RKO (cell line): ENCODE measurements at regions not wholly inside any gene's neighbourhood (a gene's known extent, or its start where the extent isn't known, plus 50 kb on each side); places are given as distances from the start of the nearest gene placed in this dataset.

ENCODE experiments used
- DNase-seq: peaks from one replicate; pipeline ENCODE4 v3.0.0-alpha.2; 2016; ENCODE audit warnings: low spot score

- DNase-seq = no peak
These were observed 344.5 kb upstream of the PCDH20 start for GRCh38 chr13:61760102-61760501.

GRCh38 chr13:61756031-61756430 is 340.4 kb upstream of the PCDH20 start:
- no peak for DNase-seq

DNA sequence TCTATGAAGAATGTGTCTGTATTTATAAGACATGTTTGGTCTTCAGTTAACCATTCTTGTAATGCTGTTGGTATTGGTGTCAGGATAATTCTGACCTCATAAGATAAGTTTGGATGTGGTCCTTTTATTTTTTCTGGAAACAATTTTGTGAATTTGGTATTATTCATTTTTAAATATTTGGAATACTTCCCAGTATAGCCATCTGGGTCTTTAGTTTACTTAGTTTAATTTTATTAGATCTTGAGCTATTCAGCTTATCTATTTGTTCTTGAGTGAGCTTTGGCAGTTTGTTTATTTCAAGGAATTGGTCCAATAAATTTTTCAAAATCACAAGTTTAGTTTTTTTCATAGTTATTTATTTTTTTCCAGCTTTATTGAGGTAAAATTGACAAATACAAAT is 335.4 kb upstream of the PCDH20 start:
- no peak for DNase-seq

DNA sequence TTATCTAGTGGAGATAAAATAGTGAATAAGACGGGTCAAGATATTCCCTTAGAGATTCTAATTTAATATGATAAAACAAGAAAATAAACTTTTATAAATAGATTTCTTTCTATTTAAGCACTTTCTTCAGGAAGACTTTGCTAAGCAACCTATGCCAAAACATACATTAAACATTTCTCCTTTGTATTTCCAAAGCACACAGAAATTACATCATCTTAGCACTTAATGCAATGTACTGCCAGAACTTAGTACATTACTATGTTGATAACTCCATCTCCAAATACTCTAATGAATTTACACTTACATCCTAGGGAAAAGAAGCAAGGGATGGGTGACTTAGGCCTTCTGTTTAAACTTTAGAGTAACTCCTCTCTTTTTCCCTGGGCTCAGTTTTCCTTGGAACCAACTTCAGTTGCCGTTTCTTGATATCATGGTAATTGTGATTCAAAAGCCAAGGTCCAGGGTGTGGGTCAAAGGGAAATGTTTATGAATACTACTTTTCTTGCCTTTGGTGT is 322.6 kb upstream of the PCDH20 start:
- no peak for DNase-seq

DNA sequence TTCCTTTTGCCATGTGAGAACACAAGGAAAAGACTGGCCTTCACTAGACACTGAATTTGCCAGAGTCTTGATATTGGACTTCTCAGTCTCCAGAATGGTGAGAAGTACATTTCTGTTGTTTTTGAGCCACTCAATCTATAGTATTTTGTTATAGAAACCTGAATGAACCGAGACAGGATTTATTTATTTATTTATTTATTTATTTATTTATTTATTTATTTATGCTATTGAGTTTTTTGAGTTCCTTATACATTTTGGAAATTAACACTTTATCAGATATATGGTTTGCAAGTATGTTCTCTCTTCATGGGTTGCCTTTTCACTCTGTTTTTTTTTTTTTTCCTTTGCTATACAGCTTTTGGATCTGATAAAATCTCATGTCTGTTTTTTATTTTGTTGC is 319.0 kb upstream of the PCDH20 start:
- DNase-seq = no peak

DNA sequence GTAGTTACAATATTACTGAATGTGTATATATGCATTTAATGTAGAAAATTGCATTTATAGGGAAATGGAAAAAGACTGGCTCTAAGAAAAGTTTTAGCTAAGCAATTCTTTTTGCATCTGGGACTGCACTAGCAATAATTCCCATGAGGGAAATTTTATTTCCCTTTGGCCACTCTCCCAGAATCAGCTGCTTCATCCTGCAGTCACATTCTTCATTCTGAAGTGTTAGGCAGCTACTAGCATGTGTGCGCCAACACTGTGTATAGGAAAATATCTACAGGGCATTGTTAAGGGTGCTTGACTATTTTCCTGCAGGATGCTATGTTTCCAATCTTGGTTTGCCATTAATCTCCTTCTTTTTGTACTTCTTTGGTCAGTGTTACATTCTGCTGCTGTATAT is 312.8 kb upstream of the PCDH20 start:
- no peak for DNase-seq

- DNase-seq = no peak
These were observed 312.1 kb upstream of the PCDH20 start for GRCh38 chr13:61727767-61728166.

DNA sequence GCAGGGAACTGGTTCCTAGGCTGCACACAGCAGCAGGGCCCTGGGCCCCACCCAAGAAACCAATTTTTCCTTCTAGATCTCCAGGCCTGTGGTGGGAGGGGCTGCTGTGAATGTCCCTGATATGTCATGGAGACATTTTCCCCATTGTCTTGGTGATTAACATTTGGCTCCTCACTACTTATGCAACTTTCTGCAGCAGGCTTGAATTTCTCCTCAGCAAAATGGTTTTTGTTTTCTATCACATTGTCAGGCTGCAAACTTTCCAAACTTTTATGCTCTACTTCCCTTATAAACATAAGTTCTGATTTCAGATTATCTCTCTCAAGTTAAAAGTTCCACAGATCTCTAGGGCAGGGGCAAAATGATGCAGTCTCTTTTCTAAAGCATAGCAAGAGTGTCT is 310.2 kb upstream of the PCDH20 start:
- no peak for DNase-seq

- no peak for DNase-seq
These were observed 306.5 kb upstream of the PCDH20 start for GRCh38 chr13:61722119-61722518.

- no peak for DNase-seq
These were observed 297.0 kb upstream of the PCDH20 start for GRCh38 chr13:61712621-61713020.

- DNase-seq = no peak
These were observed 293.6 kb upstream of the PCDH20 start for GRCh38 chr13:61709258-61709657.

DNA sequence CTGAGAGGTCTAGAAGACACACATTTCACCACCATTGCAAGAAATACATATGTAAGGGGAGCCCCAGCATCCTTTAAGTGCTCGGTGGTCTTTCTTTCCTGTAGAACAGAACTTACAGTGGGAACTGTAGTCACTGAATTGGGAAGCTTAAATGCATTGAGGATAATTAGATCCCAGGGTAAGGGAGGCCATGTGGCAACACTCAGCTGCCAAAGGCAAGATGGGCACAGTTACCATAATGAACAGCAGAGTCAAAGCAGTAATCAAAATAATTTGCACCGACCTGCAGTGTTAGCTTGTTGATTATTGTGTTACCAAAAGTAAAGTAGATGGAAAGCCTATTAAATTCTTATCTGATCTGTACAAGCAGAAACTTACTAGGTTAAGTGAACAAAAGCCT is 291.2 kb upstream of the PCDH20 start:
- DNase-seq = no peak

DNA sequence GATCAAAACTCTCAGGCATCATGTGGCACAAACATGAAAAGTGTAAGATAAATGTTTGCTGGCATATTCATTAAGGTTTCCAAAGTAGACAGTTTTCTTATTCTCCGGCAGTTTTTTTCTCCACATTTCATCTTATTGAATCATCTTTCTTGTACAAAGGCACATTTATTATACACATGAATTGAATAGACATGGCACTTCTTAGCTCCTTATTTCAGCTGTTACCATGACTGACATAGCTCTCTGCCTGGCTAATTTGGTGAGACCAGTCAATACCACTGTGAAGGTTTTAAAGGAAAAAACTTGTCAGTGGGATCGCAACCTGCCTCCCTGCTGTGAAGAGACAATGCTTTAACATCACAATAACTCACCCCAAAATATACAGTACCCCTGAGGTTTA is 285.0 kb upstream of the PCDH20 start:
- no peak for DNase-seq

DNA sequence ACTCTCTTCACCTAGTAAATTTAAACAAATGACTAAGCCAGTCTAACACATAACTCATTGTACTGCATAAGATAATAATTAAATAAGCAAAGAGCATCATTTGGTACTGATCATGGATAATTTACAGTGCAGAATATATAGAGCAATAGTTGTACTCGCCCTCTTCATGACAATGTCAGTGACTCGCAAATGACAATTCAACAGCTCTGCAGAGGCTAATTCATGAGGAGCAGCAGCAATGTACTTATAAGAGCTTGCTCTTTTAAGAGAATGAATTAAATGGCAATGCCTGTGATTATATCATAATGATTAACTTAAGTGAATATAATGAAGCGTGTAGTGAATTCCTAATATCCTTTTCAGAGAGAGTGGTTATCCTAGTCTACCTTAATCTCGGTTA is 284.5 kb upstream of the PCDH20 start:
- DNase-seq = no peak

DNA sequence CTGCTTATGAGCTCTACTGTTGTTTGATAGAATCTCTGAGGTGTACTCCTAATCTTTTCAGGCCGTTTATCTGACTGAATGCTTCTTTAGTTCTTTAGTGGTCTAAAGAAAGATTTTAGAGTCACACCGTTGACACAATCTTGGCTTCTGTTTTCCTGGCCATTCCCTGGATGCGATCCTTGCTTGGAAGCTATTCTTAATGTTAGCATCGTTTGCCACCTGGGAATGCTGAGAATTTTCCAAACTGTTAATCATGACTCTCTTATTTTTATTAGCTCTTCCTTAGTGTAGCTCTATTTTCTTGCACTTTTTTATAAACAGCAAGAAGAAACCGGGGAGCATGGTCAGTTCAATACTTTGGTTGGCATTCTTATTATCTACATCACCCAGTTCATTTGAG is 281.0 kb upstream of the PCDH20 start:
- DNase-seq = no peak

- peak; percentile 69 for DNase-seq
These were observed 279.5 kb upstream of the PCDH20 start for GRCh38 chr13:61695147-61695546.

DNA sequence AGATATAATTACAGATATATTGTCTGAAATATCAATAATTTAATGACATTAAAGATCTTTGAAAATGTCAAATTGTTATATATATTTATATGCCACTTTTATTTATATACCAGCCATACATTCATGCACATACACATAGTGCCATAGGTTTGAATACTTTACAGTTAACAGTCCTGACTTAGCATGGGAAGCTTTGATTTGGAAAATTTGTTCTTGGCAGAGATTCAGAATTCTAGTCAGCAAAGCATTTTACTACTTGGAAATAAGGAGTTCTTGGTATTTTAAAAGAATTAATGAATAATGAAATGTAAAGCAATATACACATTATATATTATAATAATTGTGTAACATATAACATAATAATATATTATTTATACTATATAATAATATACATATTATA is 277.0 kb upstream of the PCDH20 start:
- DNase-seq = no peak

- DNase-seq = peak; percentile 9
These were observed 270.0 kb upstream of the PCDH20 start for GRCh38 chr13:61685682-61686012.

GRCh38 chr13:61684976-61685681 is 269.5 kb upstream of the PCDH20 start:
- no peak for DNase-seq

- DNase-seq = no peak
These were observed 257.1 kb upstream of the PCDH20 start for GRCh38 chr13:61672756-61673155.

DNA sequence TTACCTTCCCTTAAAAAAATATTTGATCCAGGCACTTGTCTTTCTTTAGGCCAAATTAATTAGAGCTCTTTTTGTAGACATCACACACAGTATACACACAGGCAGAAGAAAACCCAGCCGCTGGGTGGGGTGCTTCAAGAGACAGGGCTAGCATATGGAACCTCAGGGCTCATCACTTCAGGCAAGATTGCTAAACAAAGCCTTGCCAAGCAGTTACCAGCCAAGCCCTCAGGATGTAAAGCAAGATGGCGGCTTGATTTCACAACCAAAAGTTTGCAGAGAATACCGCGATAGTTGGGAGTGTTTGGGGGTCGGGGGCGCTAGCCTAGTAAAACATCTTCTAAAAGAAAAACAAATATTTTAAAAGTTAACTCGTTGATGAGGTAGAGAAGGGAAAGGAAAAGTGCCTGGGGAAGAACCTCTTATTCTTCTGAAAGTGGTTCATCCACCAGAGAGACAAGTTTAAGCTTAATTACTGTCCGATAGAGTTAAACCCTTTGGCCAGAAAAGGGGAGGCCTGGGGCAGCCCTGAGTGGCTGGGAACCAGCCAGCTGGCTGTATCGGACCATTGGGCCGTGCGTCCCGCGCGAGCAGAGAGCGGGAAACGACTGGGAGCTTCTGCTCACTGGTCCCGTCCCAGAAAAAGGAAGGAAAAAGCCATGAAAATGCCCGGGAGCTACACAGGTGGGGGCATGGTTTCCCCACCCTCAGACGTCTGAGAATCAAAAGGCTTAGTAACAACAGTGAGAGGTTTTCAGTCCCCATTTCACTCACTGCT is 254.9 kb upstream of the PCDH20 start:
- DNase-seq = no peak

- DNase-seq = peak; percentile 1
These were observed 249.4 kb upstream of the PCDH20 start for GRCh38 chr13:61664801-61665705.

DNA sequence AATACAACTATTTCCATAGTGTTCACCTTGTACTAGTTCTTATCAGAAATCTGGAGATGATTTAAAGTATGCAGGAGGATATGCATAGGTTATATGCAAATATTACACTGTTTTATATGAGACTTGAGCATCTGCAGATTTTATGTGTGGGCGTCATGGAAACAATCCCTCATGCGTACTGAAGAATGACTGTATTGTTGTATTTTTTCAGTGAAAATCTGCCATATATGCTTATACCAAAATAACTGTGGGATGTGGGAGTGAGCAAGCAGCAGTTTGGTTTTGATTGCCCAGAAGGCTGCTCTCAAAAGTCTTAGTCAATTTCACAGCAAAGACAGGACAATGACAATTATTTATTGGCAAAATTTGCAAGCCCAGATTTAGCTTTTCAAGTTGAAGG is 238.8 kb upstream of the PCDH20 start:
- DNase-seq = no peak
